GM12874 (cell line): ENCODE measurements at regions not wholly inside any gene's neighbourhood (a gene's known extent, or its start where the extent isn't known, plus 50 kb on each side); places are given as distances from the start of the nearest gene placed in this dataset.

Experiments used
- TF ChIP-seq, protein P1 (sequence below): IDR thresholded peaks from 2 replicates; pipeline ENCODE4 v1.5.1; 2011; ENCODE audit warnings: low read depth, mild to moderate bottlenecking, control low read depth, low read length, moderate library complexity; ENCODE audit not compliant: insufficient read depth

DNA sequence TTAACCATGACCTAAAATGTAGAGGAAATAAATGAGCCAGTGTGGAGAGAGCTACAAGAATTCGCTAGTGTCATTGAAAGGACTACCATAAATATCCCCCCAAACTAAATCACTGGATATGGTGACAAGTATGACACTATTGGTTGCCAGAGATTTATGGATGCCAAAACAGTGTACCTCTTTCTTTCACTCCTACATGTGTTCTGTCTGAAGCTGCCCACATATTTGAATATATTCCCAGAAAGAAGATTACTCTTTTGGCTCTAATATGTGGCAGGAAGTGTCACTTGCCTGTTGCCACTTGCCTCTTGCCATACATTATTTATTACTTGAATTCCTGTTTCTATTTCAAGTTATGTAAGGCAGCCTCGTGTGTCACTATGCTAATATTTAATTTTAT lies 1573.6 kb downstream of the TECRL start:
- TF ChIP-seq, protein P1, sequence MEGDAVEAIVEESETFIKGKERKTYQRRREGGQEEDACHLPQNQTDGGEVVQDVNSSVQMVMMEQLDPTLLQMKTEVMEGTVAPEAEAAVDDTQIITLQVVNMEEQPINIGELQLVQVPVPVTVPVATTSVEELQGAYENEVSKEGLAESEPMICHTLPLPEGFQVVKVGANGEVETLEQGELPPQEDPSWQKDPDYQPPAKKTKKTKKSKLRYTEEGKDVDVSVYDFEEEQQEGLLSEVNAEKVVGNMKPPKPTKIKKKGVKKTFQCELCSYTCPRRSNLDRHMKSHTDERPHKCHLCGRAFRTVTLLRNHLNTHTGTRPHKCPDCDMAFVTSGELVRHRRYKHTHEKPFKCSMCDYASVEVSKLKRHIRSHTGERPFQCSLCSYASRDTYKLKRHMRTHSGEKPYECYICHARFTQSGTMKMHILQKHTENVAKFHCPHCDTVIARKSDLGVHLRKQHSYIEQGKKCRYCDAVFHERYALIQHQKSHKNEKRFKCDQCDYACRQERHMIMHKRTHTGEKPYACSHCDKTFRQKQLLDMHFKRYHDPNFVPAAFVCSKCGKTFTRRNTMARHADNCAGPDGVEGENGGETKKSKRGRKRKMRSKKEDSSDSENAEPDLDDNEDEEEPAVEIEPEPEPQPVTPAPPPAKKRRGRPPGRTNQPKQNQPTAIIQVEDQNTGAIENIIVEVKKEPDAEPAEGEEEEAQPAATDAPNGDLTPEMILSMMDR = no peak

DNA sequence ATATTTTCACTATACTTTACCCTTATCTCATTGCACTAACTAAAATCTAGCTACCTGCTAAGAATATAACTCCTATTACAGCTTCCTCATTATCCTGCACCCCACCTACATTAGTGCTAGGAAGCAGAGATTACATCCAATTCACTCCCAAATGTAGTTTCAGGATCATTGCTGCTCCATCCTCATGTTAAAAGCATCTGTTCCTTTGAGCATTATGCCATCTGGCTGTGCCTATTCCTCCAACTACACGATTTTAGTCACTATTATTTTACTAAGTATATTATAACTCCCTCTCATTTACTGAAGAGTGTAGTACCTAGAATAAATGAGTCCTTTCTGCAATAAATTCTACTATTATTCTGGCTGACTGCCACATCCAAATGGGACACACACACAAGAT lies 1586.9 kb downstream of the TECRL start:
- TF ChIP-seq, protein P1 = no peak

DNA sequence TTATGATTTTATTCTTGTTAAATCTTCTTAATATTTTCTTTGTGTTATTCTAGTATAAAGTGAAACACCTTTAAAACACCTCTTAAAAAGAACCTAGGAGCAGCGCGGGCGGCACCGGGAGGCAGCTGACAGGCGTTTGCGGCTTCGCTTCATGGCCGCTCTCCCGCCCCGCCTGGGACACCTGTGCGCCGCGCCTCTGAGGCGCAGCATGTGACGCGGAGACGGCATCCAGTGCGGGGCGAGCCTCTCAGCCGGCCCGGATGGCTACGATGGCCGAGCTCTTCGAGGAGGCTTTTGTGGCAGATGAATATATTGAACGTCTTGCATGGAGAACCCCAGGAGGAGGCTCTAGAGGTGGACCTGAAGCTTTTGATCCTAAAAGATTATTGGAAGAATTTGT lies 1592.7 kb downstream of the TECRL start:
- TF ChIP-seq, protein P1 = no peak

DNA sequence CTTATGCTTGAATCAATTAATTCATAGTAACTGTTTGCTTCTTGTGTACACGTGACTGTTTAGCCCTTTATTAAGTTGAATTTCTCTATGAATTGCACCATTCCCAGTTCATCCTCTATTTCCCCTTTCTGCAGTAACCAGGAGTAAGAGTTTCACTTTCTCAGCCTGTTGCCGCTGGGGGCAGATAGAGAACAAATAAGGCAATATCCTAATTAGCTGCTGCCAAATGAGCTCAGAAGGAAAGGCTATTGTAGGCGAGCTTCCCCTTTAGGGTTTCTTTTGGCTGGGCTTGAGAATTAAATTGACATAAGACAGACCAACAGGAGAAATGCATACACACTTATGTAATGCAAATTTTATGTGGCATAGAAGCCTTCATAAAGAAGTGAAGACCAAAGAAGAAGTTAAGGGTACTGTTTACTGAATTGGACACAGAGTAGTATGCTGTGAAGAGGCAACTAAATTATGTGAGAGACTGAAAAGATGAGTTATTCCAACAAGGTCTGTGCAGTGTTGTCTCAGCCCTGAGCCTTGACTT lies 1594.7 kb downstream of the TECRL start:
- TF ChIP-seq, protein P1 = no peak

DNA sequence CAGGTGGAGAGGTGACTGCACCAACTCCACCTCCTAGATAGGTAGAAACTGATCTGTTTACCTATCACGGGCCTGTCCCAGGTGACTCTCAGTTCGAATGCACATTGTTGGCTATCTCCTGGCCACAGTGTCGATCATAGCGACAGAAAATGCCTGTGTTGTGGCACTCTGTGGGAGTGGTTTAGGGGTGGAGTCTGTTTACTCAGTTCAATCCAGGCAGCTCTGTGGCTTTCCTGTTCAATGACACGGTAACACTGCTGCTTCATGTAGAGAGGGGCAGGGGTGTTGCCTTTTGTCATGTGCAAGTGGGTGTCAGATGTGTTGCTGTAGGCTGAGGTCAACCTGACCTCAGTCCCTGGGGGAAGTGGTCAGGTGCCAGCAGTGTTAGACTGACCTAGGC lies 1602.4 kb downstream of the TECRL start:
- TF ChIP-seq, protein P1 = no peak

DNA sequence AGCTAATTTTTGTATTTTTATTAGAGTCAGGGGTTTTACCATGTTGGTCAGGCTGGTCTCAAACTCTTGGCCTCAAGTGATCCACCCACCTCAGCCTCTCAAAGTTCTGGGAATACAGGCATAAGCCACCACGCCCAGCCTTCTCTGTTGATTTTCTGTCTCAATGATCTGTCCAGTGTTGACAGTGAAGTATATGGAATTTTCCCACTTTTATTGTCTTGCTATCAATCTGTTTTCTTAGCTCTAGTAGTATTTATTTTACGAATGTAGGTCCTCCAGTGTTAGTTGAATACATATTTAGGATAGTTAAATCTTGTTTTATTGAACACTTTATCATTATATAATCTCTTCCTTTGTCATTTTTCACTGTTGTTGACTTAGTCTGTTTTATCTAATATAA lies 1603.9 kb downstream of the ADGRL3 start:
- TF ChIP-seq, protein P1 = no peak

DNA sequence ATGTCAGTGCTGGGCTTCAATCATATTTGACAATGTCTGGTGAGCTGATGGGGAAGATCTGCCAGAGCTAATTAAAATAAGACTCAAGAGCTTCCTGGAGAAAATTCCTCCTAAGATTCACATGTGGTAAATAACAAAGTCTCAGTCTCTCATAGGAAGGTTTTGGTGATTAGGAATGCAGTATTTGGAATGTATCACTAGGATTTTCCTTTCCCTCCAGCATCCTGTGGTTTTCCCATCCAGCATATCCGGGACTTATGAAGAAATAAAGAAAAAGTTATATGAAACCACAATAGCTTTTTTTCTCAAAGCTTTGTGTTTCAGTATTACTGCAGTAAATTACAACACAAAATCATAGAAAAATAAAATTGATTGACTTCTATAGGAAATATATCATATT lies 1597.1 kb downstream of the ADGRL3 start:
- TF ChIP-seq, protein P1 = no peak
